GM21723 (cell line): ENCODE measurements at regions not wholly inside any gene's neighbourhood (a gene's known extent, or its start where the extent isn't known, plus 50 kb on each side); places are given as distances from the start of the nearest gene placed in this dataset.

Experiments used
- ATAC-seq: cut with Tn5 transposase; IDR thresholded peaks from one replicate; pipeline ENCODE4 v1.9.1; 2021; ENCODE audit warnings: mild to moderate bottlenecking, moderate library complexity; ENCODE audit not compliant: unreplicated experiment

DNA sequence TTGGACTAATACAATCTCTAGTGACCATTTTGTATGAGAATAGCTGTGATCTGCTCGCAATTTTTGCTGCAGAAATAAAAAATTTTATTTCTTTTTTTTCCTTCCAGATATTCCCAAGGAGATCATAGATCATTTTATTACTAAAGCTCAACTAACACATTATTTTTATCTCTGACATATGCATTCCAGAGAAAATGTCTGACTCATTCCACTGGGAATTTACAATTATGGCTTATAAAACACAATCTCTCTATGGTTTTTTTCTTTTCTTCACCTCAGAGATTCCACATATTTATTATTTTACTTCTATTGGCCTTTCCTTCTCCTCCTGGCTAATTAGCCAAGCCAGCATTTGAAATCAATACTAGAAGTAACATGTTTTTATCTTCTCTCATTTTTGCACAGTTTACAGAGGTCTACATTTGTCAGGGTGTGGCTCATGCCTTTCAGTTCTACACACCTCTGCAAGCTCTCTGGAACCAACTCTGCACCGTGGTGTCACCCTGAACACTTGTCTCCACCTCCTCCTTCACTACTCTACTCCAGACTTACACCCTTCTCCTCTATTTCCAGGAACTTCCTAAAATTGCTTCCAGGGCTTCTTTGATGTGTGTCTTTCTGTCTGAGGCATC, 59.8 kb upstream of the GPM6A start:
- no peak for ATAC-seq

DNA sequence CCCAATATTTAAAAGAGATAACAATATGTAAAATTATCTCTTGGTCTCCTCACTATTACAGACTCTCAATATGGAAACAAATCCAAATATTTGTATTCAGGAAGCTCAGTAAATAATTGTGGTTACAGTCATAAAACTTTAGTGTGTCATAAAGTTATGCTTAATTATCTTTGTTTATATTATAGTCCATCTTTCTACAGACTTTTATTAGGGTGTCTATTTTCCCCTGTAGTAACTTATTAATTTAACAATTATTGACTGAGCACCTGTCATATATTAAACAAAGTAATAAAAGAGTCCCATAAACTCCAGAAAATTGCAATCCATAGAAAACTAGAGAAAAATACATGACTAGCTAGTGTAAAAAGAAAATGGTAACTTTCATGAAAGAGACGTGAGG, 61.6 kb upstream of the GPM6A start:
- no peak for ATAC-seq

DNA sequence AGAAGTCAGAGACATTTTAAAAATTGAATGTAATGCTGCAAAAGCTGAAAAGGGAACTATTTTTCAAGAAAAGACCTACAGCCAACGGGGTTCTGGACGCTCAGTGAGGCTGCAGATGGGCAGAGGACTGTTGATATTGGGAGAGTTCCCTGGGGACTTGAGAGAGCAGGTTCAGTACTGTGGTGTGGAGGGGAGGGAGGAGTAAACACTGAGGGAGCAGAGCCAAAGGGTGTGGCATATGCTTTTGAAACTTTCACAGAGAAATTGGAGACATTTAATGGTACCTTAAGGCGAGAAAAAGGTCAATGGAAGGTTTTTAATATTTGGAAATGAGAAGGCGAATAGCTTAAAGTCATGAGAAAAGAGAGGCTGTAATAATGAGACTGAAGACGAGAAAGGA, 62.2 kb upstream of the GPM6A start:
- no peak for ATAC-seq

DNA sequence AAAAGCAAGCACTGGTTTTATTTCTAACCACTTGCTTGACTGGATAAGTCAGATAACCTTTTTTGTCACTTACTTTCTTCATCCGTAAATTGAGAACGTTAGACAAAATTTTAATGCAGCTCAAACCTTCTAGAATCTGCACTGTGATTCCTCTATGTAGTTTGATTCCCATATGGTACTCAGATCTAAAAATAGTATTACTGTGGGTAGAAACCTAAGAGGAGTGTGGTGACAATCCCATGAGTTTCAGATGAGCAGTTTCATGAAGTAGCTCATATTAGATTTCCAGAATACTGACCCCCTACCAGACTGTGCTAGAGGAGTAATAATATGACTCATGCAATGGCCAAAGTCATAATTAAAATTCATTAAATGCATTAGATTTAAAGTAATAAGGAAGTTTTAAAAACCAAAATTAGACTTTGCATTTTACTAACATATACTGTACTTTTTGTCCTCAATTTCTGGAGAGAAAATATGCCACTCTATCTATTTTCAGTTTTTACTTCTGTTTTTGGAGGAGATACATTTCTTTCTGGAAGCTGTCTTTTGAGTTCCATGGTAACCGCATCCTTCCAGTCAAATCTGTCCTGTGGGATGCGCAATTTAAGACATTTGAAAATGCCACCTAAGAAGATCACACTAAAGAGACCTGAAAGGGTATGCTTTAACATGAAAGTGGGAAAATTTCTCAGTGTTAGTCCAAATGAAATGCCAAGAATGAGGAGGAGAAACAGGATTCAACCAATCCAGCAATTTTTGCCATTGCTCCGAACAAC, 64.1 kb upstream of the GPM6A start:
- ATAC-seq = no peak

DNA sequence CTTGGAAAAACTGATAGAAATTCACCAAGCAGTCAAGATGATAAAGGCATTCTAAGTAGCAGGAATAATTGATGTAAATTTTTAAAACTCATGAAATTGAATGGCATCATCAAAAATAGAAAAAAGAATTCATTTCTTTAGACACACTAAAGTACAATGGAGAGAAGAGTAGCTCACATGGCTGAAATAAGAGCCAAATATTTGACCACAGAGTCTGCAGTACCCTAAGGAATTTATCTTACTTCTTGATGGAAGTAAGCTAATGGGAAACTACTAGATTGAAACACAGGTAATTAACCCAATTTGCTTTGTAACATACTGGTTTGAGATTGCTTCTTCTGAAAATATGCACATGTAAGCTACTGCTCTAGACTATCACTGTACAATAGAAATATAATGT, 70.8 kb upstream of the GPM6A start:
- no peak for ATAC-seq

DNA sequence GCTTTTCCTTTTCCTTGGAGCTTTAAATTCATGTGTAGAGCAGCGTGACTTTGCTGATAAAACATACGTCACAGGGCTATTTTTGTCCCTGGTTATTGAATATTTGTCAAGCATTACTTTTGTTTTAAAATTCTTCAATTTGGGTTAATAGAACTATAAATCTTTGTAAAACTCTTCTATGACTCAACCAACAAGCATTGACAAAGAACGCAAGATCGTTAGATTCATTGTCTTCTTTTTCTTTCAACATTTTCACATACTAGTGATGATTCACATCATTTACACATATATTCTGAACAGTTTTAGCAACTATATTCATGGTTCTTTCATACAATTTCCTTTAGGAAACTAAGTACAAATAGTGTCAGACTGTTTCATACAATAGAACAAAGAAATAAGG, 72.0 kb upstream of the GPM6A start:
- no peak for ATAC-seq

DNA sequence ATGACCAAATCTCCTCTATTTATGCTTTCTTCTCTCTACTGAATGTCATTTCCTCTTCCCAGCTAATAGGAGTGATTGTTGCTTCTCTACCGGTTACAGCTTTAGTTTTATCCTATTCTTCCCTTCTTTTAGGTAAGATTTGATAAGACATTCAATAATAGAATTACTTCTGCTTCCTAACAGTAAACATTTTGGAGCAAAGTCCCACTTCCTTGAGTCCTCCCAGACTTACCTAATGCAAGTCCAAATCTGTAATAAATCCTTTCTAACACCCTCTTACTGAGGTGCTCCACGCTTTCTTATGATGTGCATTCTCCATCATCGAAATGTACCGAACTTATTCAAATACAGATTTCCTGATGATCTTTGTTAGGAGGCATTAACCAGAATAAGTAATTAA, 79.2 kb upstream of the GPM6A start:
- ATAC-seq = no peak

DNA sequence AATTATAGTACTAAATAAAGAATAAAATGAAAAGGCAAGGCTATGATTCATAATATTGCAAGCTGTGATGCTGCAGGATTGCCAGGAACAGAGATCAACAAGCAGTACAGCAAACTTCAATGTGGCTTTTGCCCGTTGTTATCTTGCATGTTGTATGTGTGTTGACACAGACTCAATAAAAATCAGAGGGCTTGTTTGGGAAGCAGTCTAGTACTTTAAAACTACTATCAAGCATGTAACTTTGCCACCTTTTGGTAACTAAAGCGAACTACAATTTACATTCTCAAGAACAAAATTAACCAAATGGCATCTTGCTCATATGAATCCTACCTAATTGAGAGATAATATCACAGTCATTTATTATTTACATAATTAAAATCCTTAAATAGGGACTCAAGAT, 79.8 kb upstream of the GPM6A start:
- no peak for ATAC-seq

DNA sequence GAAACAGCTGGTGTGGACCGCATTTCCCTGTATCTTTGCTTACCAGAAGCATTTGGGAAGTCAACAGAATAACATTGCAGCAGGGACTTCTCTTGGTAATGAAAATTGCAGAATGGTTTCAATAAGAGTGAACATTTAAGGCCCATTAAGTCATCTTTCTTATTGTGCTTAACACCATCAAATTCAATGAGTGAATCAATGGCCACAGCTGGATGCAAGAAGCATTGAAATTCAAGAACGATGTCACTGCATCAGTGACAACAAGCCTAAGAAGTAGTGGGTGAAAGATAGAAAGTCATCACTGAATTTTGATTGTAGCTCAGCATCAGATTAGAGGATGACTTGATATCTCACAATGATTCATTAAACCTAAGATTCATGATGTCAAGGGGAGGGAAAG, 93.9 kb upstream of the GPM6A start:
- ATAC-seq = no peak

DNA sequence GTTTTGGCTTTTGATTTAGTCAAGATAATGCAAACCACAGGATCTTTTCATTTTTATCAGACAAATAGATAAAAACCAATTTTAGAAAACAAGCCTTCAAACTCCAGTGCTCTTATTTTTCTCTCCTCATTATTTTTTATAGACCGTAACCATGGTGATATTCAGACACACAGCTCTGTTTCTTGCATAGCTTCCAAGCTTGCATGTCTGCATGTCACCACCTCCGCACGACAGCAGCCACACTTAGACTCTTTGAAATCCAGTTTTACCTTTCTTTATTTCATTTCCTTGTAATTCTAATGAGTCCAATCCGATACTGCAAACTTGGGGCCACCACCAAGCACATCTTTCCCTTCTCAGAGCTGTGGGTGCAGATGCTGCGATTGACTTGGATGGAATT, 94.3 kb upstream of the GPM6A start:
- ATAC-seq = no peak

DNA sequence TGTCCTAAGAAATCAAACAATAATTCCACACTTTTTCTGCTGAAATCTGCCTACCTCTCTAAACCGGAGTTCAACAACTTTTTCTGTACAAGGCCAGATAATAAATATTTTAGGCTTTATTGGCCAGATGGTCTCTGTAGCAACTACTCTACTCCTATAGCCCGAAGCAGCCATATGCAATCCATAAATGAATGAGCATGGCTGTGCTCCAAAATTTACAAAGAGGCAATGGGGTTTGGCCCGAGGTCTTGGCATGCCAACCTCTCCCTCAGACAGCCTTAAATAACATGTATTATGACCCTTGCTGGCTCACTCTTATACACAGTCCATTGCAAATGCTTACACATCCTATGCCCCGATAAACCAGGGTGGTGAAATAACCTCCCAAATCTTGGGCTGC, 98.6 kb upstream of the GPM6A start:
- no peak for ATAC-seq

DNA sequence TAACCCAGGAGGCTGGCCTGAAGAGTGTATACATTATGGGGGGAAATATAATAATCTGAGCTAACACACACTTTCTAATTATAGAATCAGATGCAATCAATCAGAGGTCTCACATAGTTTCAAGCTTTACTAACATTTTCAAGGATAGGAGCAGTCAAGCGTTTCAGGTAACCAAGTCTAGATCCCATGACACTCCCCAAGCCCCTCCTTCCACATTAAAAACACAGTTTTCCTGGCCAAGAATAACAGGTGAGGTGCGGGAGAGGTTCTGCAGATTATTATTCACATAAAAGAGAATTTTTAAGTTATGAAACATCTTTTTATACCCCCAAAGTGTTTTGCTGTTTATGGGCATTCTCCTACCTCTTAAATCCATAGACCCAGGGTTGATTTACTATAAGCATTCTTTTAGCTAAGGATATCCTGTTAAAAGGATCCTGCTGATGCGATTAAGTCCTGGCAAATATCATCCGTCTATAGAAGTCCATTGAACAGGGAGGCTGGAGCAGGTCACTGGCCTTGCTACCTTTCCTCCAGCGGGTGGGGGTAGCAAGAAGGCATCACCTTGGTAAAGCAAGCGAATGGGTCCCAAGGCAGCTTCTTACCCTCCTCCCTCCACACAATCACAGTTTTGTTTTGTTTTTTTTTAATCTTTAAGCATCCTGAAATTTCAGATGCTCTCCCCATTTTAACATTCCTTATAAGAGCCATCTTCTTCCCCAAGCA, 104.7 kb upstream of the GPM6A start:
- no peak for ATAC-seq

DNA sequence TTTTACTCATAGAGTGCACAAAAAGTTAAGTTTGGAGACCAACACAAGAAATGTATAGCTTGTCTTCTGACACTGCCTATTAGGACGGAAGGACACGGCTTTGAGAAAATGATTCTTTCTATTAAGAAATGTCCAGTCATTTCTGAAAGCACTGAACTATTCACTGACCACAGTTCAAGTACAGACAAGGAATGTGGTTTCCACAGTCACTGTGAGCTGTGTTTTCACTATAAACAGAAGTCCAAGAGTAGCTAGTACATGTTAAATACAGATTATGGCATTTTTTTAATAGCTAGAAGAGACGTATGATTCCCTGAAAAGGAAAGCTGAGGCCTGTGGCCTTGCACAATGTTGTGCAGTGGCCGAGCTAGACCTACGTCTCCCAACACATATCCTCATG, 115.1 kb upstream of the GPM6A start:
- peak; percentile 75 for ATAC-seq

DNA sequence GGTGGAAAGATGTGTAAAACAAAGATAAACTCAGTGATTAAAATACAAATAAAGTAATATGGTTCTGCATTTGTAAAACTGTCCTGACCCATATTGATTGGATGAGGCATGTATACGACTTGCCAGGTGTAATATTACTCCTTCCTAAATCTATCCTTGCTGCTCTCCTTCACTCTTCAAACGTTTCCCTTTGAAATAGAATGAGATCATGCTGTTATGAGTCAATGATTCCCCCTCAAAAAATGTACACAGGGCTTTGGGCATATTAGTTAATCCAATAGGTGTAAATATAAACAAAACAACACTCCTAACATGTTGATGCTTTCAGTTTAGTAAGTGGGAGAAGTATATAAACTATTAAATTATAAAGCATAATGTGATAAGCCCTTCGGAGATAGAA, 117.4 kb upstream of the GPM6A start:
- ATAC-seq = no peak

DNA sequence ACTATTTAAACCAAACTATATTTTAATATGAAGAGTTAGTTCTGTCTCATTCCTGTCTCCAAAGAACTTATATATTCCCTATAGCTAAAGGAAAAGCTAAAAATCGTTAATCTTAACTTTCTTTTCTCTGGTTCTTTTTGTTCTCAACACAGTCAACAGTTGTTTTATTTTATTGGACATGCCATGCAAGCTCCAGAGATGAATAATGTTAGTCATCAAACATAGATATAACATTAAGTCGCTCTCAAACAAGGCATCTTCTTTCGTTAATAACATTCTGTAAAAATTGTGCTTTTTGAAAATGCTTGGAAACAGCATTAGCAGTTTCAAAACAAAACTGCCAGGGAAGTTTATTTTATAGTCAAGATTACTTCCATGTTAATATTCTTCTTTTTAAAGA, 117.9 kb upstream of the GPM6A start:
- no peak for ATAC-seq

DNA sequence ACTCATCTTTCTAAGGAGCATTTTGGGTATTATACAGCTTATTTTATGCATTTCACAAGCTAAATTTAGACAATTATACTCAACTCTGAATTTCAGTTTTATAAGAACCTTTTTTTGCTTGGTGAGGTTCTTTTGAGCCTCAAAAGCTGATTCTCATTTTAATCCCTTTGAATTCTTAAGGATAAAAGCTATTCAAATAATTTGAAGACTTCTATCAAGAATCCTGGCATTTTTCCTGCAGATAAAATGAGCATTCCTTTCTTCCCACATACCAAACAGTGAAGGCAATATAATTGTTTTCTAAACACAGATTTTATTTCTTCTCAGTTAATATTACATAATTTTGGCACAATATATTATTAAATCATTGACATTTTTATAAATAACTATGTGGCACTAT, 118.4 kb upstream of the GPM6A start:
- ATAC-seq = no peak

DNA sequence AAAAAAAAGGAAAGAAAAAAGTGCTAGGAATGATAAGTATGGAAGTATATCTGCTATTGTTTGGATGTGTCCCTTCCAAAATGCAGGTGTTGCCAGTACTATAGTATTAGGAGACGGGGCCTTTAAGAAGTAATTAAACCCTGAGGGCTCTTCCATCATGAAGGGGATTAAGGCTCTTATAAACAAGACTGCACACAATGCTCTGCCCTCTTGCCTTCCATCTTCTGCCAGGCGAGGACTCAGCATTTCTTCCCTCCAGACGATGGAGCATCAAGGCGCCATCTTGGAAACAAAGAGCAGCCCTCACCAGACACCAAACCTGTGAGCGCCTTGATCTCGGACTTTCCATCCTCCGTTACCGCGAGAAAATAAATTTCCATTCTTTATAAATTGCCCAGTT, 120.1 kb upstream of the GPM6A start:
- ATAC-seq = no peak

DNA sequence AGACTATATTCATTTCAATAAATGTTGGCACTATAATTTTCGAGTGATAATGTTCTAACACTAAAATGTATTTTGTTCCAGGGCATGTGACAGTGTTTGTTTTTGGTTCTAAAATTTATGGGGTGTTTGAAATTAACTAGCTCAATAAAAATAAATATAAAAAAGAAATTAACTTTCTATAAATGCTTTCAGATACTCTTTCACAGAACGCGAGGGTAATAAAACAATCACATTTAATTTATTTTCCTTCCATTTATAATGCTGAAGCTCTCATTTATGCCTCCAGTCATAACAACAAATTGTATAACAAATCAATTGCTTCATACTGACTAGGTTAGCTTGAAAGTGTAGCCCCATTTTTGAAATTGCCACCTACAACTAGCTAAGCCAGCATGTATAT, 122.4 kb upstream of the GPM6A start:
- ATAC-seq = no peak

DNA sequence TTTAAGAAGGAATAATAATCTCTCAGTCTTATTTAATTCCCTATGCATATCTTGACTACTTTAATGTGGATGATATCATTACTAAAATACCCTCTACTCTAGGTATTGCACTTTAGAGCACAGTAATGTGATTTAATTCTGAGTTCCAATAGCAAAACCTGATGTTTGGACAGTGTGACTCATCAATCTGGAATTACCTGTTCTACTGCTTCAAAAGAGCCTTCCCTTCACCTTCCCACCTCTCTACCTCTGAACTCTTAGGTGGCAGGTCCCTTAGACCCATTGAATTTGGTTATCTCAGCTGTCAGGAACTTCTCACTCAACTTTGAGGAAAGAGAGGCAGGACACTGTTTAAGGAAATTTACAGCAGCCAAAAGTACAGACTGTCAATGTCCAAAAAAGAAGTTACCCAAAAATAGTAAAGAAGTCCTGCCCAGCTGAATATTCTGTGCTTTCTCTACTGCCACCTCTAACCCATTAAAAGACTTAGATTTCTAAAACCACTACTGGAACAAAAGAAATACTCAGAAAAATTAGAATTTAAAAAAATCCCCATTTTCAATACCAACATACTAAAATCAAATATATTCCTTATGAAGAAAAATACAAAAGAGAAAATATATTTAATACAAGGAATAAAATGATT, 123.1 kb upstream of the GPM6A start:
- ATAC-seq = no peak

DNA sequence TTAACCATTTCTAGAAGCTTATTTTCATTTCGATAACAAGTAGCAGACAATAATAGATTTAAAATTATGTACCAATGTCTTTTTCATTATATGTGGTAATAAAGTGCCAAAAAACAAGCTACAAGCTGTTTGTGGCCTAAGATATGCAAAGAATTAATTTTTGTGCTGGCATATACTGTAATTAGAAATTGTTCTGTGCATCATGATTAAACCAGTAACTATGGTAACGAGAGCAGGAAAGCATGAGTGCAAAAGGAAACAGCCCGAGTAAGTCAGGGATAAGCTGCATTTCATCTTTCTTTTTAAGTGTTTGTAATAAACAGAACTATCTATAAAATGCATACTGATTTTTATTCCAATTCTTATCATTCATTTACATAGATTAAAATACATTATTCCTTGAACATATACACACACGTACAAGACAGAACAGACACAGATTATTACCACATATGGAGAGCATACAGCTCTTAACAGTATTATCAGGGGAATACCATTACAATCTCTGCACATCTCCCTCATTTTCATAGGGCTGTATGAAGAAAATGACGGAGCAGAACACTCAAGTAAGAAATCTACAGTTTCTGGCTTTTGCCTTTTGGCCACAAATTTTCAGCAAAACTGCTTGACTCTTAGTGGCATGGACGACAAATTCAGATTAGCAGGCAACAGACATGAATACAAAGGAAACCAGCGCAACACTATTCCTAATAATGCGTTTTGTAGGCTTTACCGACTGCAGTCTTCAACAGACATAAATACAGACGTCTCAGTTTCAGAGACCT, 121.3 kb upstream of the WDR17 start:
- ATAC-seq = no peak
